ENCODE measurements at regions not wholly inside any gene's neighbourhood (a gene's known extent, or its start where the extent isn't known, plus 50 kb on each side); places are given as distances from the start of the nearest gene placed in this dataset.
"Not testable (repeated sequence)": the region's sequence is repeated elsewhere in the genome, so short reads cannot be mapped to it uniquely, and the experiment has no call there.

DNA sequence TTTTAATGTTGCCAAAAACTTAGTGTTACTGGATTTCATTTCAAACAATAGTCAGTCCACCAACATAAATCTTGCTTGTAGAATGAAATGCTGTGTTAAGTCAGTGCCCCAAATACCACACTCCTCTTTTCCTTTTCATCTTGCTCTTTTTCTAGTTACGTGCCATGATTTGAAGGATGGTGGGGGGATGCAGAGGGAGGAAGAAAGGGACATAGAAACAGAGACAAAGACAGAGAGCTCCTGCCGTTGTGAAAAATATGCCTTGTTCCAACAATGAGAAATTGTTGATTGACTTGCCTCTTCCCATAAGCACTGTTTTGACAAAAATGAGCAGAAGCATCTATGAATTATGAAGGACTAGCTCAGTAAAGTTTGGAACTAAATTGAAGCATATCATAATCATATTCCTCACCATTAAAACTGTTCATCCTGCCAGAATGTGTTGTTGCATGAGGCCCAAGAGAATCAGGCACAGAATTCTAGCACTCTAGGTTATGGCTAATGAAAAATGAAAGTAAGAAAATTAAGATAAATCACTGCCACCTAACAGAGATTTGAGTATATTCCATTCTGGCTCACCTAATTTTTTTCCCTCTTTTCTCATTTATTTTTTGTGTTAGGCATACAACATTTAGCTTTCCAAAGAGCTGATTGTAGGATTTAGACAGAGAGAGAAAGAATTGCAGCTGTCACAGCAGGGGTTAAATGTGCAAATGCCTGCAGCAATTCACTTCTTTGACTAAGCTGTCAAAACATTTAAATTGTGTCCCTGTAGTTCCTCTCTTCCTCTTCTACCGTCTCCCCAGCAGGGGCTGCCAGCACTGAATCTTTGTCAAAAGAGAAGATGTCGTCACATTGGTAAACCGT lies 111.6 kb upstream of the PTPN13 start:
- no peak for DNase-seq

DNA sequence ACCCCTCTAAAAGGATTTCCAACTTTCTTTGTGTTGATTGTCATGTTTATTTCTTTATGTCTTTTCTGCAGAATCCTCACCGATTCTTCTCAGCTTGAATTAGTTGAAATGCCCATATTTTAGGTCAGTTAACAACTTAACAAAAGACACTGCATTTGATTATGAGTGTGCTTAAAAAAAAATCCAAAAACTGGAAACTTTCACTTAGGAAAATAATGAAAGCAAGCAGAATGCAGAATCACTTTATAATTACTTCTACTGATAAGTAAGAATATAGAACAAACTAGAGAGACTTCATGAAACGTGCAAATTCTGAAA lies 111.0 kb upstream of the PTPN13 start:
- DNase-seq, result no peak

DNA sequence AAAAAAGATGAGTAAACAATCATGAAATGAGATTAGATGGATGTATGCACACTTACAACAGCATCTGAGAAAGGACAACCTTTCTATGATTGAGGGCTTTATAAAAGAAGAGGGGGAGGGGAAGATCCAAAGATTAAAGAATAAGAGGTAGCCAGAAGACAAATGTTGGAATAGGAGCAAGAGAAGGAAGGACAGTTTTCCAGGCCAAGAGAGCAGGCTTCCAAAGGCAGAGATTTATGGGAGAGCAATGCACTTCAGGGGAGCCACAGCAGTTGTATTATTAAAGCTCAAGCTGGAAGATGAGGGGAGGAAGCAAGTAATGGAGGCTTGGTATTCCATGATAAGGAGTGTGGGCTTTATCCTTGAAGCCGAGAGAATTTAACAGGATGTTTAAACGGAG lies 110.3 kb upstream of the PTPN13 start:
- DNase-seq, result no peak

DNA sequence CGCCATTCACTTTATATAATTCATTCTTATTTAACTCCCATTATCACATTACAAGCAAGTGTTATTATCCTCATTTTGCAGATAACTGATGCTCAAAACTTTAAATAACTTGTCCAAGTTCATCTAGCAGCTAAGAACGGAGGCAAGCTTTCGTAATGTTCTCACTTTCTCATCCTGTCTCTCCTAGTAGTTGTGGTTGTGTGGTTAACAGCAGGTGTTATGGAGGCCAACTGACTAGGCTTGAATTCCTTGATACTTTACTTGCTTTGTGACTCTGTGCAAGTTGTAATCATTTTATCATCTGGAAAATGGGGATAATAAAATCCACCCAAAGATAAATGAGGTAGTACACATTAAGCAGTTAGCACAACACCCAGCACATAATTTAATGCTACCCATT lies 109.9 kb upstream of the PTPN13 start:
- DNase-seq, result no peak

DNA sequence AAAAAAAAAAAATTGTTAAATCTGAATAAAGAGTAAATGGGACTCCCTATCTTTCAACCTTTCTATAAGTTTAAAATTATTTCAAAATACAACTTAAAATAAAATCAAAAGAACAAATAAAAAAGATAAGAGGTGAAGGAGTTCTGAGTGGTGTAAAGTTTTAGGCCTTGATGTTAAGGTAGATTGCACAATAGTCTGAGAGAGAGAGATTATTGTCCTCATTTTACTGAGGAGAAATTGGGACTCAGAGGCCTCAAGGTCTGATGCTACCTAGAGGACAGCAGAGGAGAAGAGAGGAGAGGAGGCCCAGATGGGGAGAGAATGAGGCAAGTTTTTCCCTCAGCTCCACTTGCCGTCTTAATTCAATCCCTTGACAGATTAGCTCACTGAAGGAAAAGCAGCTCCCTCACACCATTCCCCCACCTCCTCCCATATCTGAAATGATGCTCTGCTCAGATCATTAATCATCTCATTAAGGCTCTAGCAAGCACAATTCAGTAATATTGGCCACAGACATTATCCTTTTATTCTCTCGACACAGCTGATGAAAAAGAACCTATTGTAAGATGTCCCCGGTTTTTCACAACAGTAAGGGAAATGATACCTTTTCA lies 106.3 kb upstream of the PTPN13 start:
- DNase-seq, result no peak

DNA sequence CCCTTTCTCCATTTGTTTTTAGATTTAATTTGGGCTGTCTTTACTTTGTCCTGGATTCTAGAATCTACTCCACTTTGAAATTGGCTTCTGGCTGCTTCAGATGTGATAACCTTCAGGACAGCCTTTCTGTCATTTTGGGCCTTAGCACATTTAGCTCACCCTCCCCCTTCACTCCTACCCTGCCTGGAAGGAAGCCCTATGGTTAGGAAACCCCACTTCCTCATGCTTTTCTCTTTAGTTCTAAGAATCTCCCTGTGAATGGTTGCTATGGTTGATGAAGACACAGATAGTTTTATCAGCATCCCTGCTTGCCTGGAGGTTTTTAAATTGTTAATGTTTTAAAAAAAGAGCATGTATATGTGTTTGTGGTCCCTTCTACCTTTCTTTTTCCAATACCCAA lies 100.7 kb upstream of the PTPN13 start:
- DNase-seq, result no peak

DNA sequence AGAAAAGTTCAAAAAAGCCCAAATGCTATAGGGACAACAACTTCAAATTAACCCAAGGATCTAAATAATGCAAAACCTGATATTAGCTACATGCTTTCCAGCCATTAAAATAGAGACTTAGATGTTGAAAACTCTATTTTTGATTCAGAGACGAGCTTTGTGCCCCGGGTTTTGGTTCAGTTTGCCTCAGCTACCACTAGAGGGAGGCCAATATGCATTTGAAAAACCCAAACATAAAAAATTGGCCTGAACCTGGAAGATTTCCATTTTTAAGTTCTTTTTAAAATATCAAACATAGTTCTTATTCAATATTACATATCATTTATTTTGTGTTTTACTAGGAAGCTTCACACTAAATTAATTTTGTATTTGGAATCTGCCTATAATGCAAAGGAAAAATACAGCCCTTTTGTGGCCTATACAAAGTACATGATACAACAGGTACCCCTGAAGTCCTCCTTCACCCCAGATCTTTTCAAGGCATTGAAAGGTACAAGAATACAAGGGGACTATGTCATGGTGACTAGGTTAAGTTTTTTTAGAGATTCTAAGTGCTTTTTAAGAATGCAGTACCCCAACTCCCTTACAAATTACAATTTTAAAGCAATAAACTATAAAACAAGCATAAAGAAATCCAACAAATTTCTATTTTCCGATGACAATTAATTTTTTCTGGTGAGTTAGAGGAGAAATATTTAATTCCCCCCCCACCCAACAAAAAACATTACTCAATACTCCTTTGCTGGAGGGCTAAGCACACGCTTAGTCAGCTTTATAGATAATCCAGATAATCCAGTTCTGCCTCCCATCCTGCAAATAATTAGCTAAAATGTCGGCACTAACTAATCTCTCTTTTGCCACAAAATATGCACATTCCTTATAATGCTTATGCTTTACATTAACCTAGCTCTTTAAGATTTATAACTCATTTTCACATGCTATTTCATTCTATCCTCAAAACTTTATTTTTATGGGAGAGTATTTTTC lies 97.7 kb upstream of the PTPN13 start:
- peak; percentile 27 for DNase-seq

DNA sequence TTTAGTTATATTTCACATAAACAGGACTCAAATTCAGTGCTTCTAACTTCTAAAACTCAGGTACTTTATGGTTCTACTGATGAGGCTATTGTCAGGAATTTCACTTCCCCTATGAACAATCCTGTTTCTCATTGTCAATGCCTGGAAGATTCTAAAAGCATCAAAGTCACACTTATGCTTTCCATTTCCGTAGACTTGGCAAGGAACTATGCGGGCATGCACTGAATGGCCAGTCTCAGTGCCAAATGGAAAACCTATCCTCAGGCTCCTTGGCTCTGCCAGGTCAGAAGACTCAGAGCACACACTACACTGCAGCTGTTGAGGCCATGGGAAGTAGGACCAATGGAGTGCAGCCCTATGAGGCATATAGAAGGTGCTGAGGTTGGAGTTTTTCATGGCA lies 97.0 kb upstream of the PTPN13 start:
- no peak for DNase-seq

DNA sequence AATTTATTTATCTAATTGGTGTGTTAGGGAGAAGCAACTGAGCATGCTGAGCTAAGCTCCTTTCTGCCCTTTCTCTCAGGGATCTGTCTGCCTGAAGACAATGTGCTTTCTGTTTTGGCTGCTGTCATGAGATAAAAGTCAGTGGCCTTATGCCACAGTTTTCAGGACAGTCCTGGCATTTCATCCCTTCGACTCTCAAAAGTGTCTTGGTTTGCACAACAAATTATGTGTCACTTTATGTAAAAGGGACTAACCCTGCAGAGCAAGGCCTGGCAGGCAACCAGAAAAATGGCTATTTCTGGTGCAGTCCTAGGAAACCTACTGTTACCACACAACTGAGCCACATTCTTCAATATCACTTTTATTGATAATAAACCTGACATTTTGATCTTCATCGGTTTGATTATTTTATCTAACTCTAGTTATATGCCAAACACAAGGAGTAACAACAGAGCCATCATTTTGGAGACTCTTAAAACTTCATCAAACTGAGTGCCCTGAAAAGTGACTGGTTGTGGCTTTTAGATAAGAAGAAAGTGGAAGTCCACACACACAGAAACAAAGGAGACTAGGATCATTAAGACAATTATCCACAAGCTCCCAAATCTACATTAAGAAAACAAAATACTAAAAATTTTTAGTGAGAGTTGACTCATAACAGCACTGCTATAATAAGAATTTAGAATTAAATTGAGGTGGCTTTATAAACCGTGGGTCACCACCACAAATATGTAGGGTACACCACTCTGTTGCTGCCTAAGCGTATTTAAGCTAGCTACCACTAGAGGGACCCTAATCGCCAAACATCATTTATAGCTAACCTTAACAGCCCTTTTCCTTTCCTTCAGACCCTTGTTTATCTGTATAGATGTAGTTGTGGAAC lies 95.9 kb upstream of the PTPN13 start:
- DNase-seq, result peak; percentile 11

DNA sequence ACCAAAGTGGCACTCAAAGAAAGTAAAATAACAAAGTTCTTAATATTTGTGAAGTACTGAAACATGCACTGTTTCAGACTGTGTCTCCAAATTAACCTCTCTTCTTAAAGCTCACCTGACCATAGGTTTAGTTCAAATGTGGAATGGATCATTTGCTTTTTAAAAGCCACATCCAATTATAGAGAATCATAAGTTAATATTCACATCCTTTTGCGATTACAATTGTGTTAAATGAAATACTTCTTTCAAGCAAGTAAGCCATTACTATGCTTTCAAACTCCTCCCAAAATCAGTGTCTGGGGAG lies 95.3 kb upstream of the PTPN13 start:
- no peak for DNase-seq

DNA sequence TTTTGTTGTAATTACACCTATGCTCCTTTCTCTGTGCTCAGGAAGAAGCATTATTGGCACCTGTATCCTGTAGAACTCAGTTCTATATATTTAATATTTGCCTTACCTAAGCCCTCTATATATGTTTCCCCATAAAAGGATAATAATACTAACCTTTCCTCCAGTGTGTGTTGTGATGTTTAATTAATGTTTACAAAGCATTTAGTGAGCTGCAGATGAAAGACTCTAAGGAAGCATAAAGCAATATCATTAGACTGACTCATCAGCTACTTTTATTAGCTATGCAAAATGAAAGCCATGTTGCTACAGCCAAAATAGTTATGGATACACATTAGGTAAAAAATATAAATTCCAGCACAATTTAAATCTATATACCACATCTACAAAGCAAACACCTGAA lies 93.6 kb upstream of the PTPN13 start:
- DNase-seq, result no peak

DNA sequence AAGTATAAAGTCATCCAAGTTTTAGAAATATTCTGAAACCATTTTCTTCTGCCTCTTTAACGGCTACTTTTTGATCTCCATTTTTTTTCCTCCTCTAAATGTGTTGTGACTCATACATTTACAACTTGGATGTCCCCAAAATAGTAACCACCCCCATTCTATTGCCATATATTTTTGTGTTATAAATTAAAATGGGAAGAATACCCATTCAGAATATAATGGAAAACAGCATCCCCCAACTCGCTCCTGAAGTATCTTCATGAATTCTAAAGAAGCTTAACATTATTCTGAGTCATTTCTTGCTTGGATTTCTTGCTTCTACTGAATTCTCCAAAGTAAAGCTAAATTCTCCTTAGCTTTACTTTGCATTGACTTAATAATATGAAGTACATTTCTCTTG lies 92.0 kb upstream of the PTPN13 start:
- no peak for DNase-seq

DNA sequence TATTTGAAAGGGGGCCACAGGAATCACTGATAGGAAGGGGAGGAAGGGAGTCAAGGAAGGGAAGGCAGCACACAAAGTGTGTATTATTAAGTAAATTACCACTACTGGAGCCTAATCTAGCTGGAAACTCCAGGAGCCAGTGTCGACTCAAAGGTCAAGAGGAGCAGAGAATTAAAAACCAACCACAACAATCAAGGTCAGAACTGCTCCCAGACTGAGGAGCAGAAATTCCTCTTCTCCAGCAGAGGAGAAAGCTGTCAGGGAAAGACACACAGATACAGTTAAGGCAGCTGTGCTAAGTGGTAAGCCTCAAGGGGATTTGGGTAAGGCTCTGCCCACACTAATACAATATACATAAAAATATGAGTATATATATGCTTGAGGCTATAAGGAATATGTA lies 87.5 kb upstream of the PTPN13 start:
- no peak for DNase-seq

DNA sequence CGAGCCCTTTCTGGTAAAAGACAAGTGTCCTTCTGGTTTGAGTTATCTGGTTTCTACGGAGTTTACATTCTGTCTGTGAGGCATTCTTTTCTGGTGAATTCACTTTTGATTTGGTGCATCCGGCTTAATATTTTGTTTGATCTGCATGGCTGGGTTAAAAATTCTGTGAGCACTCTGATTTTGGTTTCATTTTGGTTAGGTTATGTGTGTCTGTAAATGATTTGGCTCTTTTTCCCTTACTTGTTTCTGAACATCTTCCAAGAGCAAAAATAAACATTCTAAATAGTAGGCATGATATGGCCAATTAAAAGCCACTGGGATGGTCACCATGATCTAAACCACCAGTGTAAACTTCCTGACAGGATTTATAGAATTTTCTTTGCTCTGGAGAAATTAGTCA lies 85.7 kb upstream of the PTPN13 start:
- no peak for DNase-seq

DNA sequence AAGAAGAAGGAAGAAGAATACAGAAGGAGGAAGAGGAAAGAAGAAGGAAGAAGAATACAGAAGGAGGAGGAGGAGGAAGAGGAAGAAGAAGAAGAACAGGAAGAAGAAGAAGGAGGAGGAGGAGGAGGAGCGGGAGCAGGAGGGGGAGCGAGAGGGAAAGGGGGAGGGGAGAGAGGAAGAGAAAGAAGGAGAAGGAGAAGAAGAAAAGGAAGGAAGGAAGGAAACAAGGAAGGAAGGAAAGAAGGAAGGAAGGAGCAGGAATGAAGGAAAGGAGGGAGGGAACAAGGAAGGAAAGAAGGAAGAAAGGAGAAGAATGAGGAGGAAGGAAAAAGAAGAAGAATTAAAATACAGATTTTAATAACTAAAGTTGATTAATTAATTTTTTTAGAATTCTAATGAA lies 82.5 kb upstream of the PTPN13 start:
- DNase-seq, result no peak

DNA sequence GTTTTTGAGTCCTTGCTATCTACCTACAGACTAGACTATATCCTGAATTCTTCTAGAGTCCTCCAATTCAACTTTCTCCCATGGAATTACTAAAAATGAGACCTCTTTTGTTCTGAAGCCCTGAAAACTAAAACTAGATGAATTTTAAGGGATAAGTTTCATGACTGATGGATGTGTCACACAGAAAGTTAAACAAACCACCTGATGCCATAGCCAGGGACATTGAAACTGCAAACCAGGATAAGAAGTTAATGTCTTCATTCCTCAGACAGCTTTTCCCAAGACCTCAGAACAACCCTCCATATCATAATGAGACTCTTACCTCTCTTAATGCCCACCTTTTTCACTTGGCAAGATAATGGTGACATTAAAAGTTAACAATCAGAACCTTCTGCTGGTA lies 81.5 kb upstream of the PTPN13 start:
- DNase-seq, result no peak

DNA sequence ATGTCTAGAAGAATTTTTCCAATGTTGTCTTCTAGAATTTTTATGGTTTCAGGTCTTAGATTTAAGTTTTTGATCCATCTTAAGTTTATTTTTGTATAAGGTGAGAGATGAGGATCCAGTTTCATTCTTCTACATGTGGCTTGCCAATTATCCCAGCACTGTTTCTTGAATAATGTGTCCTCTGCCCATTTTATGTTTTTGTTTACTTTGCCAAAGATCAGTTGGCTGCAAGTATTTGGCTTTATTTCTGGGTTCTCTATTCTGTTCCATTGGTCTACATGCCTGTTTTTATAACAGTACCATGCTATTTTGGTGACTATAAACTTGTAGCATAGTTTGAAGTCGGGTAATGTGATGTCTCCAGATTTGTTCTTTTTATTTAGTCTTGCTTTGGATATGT lies 78.2 kb upstream of the PTPN13 start:
- DNase-seq, result not testable (repeated sequence)

DNA sequence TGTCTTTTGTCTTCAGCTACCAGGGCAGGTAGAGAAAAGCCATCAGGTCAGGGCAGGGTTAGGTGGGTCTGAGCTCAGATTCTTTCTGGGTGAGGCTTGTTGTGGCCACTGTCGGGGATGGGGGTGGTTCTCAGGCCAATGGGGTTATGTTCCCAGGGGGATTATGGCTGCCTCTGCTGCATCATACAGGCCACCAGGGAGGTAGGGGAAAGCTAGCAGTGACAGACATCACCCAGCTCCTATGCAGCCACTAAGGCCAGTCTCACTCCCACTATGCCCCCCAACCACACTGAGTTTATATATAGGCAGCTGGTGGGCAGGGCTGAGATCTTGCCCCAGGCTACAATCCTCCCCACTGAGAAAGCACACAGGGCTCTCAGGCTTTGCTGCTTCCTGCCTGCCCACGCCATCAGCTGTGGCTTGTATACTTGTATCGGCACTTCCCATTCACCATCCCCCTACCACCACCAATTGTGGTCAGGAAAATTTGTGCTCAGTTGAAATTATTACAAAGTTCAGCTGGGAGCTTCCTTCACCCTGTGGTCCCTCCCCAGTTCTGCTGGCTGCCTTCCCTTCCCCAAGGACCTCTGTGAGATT lies 72.6 kb upstream of the PTPN13 start:
- no peak for DNase-seq

DNA sequence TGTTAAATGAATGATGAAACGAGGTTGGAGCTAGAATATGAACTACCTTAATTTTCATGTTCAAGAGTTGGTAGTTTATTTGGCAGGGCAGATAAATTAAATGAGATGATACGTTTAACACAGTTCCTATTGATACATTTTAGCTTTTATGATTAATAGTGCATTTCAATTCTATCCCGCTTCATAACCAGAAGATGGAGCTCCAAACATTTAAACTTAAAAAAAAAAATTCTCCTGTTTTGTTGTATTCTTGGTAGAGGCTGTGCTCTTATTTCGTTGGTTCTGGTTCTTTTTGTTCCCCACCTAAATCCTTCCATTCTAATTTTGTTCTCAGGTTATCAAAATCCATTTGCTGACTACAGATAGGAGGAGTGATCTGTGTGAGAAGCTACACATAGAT lies 71.8 kb upstream of the PTPN13 start:
- no peak for DNase-seq

DNA sequence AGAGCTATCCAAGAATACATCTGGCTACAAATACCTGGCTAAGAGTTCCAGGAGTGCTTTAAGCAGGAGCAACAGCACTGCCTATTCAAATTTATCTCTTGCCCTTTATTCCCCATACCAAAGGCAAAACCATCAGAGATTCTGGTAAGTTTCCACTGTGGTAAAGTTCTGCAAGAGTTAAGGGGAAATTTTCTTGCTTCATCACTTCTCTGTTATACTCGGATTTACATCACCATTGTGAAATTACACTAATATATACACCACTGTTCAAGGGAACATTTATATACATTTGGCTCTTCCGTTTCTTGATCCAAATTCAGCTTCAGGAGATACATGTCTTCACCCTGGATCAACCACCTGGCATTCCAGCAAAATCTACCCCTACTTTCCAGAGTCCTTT lies 70.8 kb upstream of the PTPN13 start:
- DNase-seq, result no peak

DNA sequence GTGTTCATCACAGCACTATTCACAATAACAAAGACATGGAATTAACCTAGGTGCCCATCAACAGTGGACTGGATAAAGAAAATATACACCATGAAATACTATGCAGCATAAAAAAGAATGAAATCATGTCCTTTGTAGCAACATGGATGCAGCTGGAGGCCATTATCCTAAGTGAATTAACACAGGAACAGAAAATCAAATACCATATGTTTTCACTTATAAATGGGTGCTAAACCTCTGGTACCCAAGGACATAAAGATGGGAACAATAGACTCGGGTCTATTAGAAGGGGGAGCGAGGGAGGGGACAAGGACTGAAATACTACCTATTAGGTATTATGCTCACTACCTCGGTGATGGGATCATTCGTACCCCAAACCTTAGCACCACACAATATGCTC lies 66.4 kb upstream of the PTPN13 start:
- DNase-seq, result not testable (repeated sequence)

DNA sequence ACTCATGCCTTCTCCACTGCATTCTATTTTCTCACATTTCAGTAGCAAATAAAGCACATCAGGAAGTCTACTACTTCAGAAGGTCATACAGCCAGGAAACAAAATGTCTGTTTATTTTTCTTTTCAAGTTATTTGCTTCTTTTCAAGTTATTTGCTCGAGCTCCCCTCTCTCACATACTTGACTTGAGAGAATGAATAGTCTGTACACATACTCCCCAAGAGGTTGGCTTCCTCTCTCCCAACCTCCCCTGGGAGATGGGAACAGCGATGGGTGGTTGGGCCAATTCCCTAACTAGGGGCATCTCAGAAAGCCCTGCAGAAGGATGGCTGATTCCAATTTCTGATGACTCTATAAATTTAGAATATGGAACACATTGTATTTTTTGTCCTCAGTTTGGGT lies 64.7 kb upstream of the PTPN13 start:
- no peak for DNase-seq

DNA sequence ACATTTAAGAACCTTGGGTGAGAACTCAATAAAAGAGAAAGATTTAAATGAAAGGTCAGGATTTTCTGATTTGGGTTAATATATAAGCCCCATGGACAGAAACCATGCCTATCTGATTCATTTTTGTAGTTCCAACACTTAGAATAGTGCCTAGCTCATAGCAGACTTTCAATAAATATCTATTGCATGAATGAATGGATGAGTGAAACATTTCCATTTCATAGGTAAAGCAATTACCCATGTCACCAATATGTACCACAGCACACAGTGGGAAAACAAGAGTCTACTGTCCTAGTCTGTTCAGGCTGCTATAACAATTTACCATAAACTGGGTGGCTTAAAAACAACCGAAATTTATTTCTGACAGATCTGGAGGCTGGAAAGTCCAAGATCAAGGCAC lies 63.9 kb upstream of the PTPN13 start:
- DNase-seq, result no peak
